Breast epithelium (tissue), 3 donors: ENCODE measurements at regions not wholly inside any gene's neighbourhood (a gene's known extent, or its start where the extent isn't known, plus 50 kb on each side); places are given as distances from the start of the nearest gene placed in this dataset.

ENCODE experiments used
- CTCF ChIP-seq, 3 donors: fragments of 450-650 bp; IDR thresholded peaks; one replicate each; pipeline ENCODE4 v1.5.1; 2016 to 2017; ENCODE audit warnings: antibody characterized with exemption in 3 of 3, mild to moderate bottlenecking in 3 of 3, moderate library complexity in 3 of 3
- POLR2A ChIP-seq: fragments of 450-650 bp; IDR thresholded peaks from one replicate; pipeline ENCODE4 v1.6.1; 2016; ENCODE audit warnings: antibody characterized with exemption, mild to moderate bottlenecking, moderate library complexity

- TF ChIP-seq CTCF (IDR thresholded peaks at IDR 0.05): no peak
- TF ChIP-seq POLR2A: no peak
Measured at GRCh38 chr13:67827992-67828391, 597.9 kb upstream of the PCDH9 start.
